ENCODE measurements at regions not wholly inside any gene's neighbourhood (a gene's known extent, or its start where the extent isn't known, plus 50 kb on each side); places are given as distances from the start of the nearest gene placed in this dataset.

- TF ChIP-seq CTCF (IDR thresholded peaks at IDR 0.05) = no peak
- no peak for TF ChIP-seq EZH2 (IDR thresholded peaks at IDR 0.05; ENCODE audit: borderline replicate concordance, insufficient read depth, low read depth, low read length, poor library complexity, severe bottlenecking)
Measured at GRCh38 chr3:96538186-96538585, 276.2 kb upstream of the EPHA6 start.

All from B cell (primary cell).